ENCODE measurements at regions not wholly inside any gene's neighbourhood (a gene's known extent, or its start where the extent isn't known, plus 50 kb on each side); places are given as distances from the start of the nearest gene placed in this dataset.

DNA sequence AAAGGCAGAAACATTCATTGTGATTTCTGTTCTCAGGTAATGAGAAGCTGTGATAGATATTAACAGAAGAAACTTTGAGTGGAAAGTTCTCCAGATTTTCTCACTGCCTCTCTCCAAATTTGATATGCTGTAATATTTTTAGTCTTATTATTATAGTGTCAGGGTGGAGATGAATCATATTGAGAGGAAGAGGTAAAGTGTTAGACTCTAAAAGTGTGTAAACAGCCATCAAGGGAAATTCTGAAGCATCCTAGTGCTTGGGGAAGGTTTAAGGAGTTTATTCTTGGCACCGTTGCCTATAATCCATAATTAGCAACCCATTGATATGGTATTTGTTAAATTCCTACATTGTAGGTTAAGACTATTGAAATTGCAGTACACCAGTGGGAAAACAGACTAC, 104.7 kb upstream of the NABP1 start:
- no peaks in the 10 kb centered on the region for H3K9me3 ChIP-seq (ENCODE audit: control insufficient read depth, insufficient read depth, low read depth, low read length)
- H3K27ac ChIP-seq (ENCODE audit: insufficient read depth, low read length), result no peak overlapping the region
- no peaks in the 10 kb centered on the region for H3K27me3 ChIP-seq (ENCODE audit: control insufficient read depth, insufficient read depth, low read length)
- no peak for DNase-seq (ENCODE audit: low read depth in 2 of 2)
- TF ChIP-seq, protein P1, sequence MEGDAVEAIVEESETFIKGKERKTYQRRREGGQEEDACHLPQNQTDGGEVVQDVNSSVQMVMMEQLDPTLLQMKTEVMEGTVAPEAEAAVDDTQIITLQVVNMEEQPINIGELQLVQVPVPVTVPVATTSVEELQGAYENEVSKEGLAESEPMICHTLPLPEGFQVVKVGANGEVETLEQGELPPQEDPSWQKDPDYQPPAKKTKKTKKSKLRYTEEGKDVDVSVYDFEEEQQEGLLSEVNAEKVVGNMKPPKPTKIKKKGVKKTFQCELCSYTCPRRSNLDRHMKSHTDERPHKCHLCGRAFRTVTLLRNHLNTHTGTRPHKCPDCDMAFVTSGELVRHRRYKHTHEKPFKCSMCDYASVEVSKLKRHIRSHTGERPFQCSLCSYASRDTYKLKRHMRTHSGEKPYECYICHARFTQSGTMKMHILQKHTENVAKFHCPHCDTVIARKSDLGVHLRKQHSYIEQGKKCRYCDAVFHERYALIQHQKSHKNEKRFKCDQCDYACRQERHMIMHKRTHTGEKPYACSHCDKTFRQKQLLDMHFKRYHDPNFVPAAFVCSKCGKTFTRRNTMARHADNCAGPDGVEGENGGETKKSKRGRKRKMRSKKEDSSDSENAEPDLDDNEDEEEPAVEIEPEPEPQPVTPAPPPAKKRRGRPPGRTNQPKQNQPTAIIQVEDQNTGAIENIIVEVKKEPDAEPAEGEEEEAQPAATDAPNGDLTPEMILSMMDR (conservative IDR thresholded peaks at IDR 0.05 in 1 of 2, IDR thresholded peaks at IDR 0.05 in 1 of 2; ENCODE audit: low read depth in 1 of 2, low read length in 2 of 2), result no peak
- no peak for TF ChIP-seq EZH2 (IDR thresholded peaks at IDR 0.05; ENCODE audit: low read length, missing control alignments)
- H3K4me2 ChIP-seq (ENCODE audit: extremely low read depth, insufficient read depth, low read length), result no peak overlapping the region
- H2AFZ ChIP-seq (ENCODE audit: low read length), result no peak overlapping the region
- peaks cover 2% of the 10 kb centered on the region for H3K4me1 ChIP-seq (ENCODE audit: control insufficient read depth, extremely low read depth, insufficient read depth, low read length)
- no peak overlapping the region for H3K4me3 ChIP-seq (replicated peaks in 1 of 4; ENCODE audit: control extremely low read depth in 1 of 4, insufficient read depth in 1 of 4, low read depth in 3 of 4, low read length in 4 of 4)
- no peaks in the 10 kb centered on the region for H4K20me1 ChIP-seq (ENCODE audit: control insufficient read depth, extremely low read depth, insufficient read depth, low read length)
- H3K79me2 ChIP-seq (ENCODE audit: control insufficient read depth, insufficient read depth, low read length), result no peaks in the 10 kb centered on the region
- H3K9ac ChIP-seq (ENCODE audit: insufficient read depth, low read length), result no peak overlapping the region
- no peaks in the 10 kb centered on the region for H3K36me3 ChIP-seq (ENCODE audit: control insufficient read depth, insufficient read depth, low read length)

DNA sequence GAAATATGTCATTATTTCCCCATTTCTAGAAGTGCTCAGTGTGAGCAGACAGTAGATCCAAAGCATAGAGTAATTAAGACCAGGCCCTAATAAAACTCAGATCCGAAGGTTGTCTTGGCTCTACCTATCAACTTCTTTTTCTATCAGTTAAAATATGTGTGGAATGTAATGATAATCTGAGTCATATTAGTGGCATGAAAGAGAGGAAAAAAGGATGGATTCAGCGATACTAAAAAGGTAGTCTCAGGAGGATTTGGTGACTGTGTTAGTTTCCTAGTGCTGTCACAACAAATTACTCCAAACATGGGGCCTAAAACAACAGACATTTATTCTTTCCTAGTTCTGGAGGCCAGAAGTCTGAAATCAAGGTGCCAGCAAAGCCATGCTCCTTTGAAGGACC, 103.7 kb upstream of the NABP1 start:
- no peak overlapping the region for H3K4me2 ChIP-seq (ENCODE audit: extremely low read depth, insufficient read depth, low read length)

DNA sequence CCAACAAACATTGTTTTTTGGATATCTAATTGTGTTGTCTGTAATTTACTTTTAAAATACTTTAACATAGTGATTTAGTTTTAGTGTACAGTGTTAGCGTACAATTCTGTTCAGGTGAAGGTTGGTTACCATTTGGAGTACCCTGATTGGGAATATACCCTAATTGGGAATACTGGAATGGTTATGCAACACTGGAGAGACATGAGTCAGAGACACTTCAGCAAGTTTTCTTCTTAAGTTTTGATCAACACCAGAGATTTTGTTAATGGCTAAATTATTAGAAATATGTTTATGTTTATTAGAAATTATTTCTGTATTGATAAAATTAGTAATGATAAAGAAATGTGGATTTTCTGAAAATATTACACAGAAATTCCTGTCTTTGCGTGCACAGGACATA, 100.3 kb upstream of the NABP1 start:
- Histone ChIP-seq H3K36me3 (ENCODE audit: control insufficient read depth, insufficient read depth, low read length) (no peaks in the 10 kb centered on the region), H3K4me3 (replicated peaks in 1 of 4; ENCODE audit: control extremely low read depth in 1 of 4, insufficient read depth in 1 of 4, low read depth in 3 of 4, low read length in 4 of 4) (no peak overlapping the region), H3K27me3 (ENCODE audit: control insufficient read depth, insufficient read depth, low read length) (no peaks in the 10 kb centered on the region), H3K4me2 (ENCODE audit: extremely low read depth, insufficient read depth, low read length) (no peak overlapping the region), H2AFZ (ENCODE audit: low read length) (no peak overlapping the region), H4K20me1 (ENCODE audit: control insufficient read depth, extremely low read depth, insufficient read depth, low read length) (no peaks in the 10 kb centered on the region), H3K27ac (ENCODE audit: insufficient read depth, low read length) (no peak overlapping the region), H3K9me3 (ENCODE audit: control insufficient read depth, insufficient read depth, low read depth, low read length) (no peaks in the 10 kb centered on the region), H3K79me2 (ENCODE audit: control insufficient read depth, insufficient read depth, low read length) (no peaks in the 10 kb centered on the region), H3K9ac (ENCODE audit: insufficient read depth, low read length) (no peak overlapping the region), H3K4me1 (ENCODE audit: control insufficient read depth, extremely low read depth, insufficient read depth, low read length) (no peaks in the 10 kb centered on the region)
- no peak for DNase-seq (ENCODE audit: low read depth in 2 of 2)
- TF ChIP-seq, protein P1 (conservative IDR thresholded peaks at IDR 0.05 in 1 of 2, IDR thresholded peaks at IDR 0.05 in 1 of 2; ENCODE audit: low read depth in 1 of 2, low read length in 2 of 2), result no peak
- no peak for TF ChIP-seq EZH2 (IDR thresholded peaks at IDR 0.05; ENCODE audit: low read length, missing control alignments)

More for the DNA sequence above, 103.7 kb upstream of the NABP1 start:
- Histone ChIP-seq H3K79me2 (ENCODE audit: control insufficient read depth, insufficient read depth, low read length) (no peaks in the 10 kb centered on the region), H3K27me3 (ENCODE audit: control insufficient read depth, insufficient read depth, low read length) (no peaks in the 10 kb centered on the region), H3K4me3 (replicated peaks in 1 of 4; ENCODE audit: control extremely low read depth in 1 of 4, insufficient read depth in 1 of 4, low read depth in 3 of 4, low read length in 4 of 4) (no peak overlapping the region), H4K20me1 (ENCODE audit: control insufficient read depth, extremely low read depth, insufficient read depth, low read length) (no peaks in the 10 kb centered on the region), H3K27ac (ENCODE audit: insufficient read depth, low read length) (no peak overlapping the region), H3K9me3 (ENCODE audit: control insufficient read depth, insufficient read depth, low read depth, low read length) (no peaks in the 10 kb centered on the region), H3K4me1 (ENCODE audit: control insufficient read depth, extremely low read depth, insufficient read depth, low read length) (peaks cover 2% of the 10 kb centered on the region), H3K9ac (ENCODE audit: insufficient read depth, low read length) (no peak overlapping the region), H2AFZ (ENCODE audit: low read length) (no peak overlapping the region), H3K36me3 (ENCODE audit: control insufficient read depth, insufficient read depth, low read length) (no peaks in the 10 kb centered on the region)
- DNase-seq (ENCODE audit: low read depth in 2 of 2), result peak in 1 of 2 donors; percentile 47
- TF ChIP-seq, protein P1 (conservative IDR thresholded peaks at IDR 0.05 in 1 of 2, IDR thresholded peaks at IDR 0.05 in 1 of 2; ENCODE audit: low read depth in 1 of 2, low read length in 2 of 2), result no peak
- no peak for TF ChIP-seq EZH2 (IDR thresholded peaks at IDR 0.05; ENCODE audit: low read length, missing control alignments)
